NCI-H82 treated with DMSO at 0.1 percent for 48 hours (cell line): ENCODE measurements at regions not wholly inside any gene's neighbourhood (a gene's known extent, or its start where the extent isn't known, plus 50 kb on each side); places are given as distances from the start of the nearest gene placed in this dataset.

Source experiments
- DNase-seq: peaks from one replicate; lab custom pipeline; 2025; ENCODE audit not compliant: unreplicated experiment; lab: John Stamatoyannopoulos, UW

GRCh38 chr1:167145965-167146364, 52.1 kb downstream of the STYXL2 start:
- no peak for DNase-seq

- DNase-seq, result no peak
Observed at GRCh38 chr1:167146903-167147539, 53.1 kb downstream of the STYXL2 start.

GRCh38 chr1:167148421-167148820, 54.5 kb downstream of the STYXL2 start:
- no peak for DNase-seq

- no peak for DNase-seq
Observed at GRCh38 chr1:167149793-167150491, 56.1 kb downstream of the STYXL2 start.

DNA sequence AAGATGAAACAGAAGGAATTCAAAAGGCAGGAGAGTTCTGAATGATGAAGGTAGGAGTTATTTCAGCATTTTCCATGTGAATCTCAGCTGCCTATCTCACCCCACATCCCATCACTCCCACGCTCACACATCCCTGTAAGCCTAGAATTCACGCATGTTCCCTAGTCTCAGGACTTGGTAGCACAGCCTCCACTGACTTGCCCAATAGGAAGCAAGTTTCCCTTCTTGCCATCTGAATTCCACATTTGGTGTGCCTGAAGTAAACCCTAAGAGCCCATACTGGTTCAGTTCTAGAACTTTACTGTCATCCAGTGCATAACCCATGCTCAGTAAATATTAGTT, 56.6 kb downstream of the STYXL2 start:
- no peak for DNase-seq

DNA sequence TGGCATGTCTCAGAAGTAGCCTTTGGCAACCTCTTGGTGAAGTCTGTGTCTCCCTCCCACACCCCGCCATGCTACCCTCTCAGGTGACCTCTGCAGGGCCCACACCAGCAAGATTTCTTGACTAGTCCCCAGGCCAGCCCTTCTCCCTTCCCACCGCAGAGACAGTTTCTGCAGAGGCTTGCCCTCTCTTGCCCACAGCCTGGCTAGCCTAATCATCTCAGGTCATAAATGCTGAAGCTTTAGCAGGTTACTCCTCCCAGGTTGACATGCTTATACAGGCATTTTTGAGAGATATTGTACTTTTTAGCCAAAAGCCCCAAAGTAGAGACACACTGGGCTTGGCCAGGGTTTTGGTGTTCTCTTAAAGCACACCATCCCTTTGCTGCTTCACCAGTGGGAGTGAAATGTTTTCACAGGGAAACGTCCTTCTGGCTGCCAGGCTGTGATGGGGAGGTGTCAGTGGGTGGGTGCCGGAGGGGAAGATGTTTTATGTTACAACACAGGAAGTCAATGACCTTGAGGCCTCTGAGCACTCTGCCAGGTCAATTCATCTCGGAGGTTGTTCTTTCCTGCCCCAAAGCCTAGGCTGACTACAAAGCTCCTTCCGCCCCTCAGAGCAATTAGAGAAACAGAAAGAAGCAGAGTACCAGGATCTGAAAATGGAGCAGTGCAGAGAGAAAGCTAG, 58.5 kb downstream of the STYXL2 start:
- DNase-seq, result no peak

DNA sequence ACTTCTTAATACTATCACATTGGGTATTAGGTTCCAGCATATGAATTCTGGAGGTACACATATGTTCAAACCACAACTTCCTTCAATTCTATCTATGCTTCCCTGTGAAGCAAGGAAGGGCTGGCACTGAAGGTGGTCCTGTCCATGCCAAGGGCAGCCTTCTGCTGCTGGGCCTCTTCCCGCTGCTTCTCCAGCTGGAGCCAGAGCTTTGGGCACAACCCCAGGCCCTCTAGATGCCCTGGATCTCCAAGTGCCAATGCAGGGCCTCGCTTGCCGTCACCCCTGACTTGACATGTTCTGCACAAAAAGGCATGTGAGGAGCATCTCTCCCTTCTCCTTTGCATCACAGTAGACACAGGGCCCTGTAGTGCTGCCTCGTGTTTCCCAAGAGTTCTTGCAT, 62.6 kb downstream of the STYXL2 start:
- DNase-seq, result no peak

- no peak for DNase-seq
Observed at GRCh38 chr1:167157114-167157513, 63.2 kb downstream of the STYXL2 start.

DNA sequence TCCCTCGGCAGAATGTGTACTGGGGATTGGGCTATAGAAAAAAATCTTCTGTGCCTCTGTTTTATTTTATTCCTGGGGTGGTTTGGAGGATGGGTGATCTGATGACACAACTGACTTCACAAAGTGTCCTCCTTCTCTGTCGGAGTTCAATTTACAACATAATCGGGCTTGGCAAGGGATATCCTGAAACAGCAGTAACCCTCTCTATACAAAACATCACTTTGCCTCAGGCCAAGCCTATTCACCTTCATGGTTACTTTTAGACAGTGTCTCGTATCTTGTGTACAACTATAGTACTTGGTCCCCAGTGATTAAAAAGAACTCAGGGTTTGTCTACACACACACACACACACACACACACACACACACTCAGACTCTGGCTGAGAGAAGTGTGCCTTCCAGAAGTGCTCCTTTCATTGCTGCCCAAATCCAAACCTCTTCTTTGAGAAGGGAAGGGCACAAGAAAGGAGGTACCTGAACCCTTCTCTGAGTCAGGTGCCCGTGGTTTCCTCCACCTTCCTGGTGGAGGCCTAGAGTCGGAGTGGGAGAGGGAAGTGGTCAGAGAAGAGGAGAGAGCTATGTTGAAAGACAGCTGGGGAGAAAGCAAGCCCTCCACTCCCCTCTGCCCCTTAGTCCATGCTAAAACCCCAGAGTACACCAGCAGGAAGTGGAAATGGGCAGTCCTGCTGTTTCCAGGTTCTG, 62.4 kb upstream of the POU2F1 start:
- DNase-seq, result no peak

GRCh38 chr1:167158813-167159275, 61.8 kb upstream of the POU2F1 start:
- DNase-seq, result no peak

DNA sequence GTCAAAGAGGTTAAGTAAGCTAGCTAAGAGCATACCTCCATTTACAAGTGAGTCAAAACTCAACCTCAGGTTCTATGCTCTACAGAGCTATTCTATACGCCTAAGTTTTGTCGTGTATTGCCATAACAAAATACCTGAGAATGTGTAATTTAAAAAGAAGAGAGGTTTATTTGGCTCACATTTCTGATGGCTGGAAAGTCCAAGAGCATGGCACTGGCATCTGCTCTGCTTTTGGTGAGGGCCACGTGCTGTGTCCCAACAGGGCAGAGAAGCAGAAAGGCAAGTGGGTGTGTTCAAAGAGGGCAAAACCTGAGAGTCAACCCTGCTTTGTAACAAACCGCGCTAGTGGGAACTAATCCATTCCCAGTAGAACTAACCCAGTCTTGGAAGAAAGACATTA, 60.9 kb upstream of the POU2F1 start:
- no peak for DNase-seq

- DNase-seq, result no peak
Observed at GRCh38 chr1:167161242-167161641, 59.4 kb upstream of the POU2F1 start.

- DNase-seq, result no peak
Observed at GRCh38 chr1:167161762-167162161, 58.9 kb upstream of the POU2F1 start.

DNA sequence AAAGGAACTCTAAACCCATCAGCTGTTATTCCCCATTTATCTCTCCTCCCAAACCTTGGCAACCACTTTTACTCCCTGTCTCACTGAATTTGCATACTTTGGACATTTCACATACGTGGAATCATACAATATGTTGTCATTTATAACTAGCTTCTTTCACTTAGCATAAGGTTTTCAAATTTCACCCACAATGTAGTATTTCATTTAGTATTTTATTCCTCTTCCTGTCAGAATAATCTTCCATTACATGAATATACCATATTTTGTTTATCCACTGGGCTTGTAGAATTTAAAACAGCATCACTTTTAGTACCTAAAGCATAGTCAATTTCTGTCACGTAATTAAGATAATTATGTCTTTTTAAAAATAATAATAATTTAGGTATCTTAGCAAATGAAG, 55.5 kb upstream of the POU2F1 start:
- DNase-seq, result no peak

DNA sequence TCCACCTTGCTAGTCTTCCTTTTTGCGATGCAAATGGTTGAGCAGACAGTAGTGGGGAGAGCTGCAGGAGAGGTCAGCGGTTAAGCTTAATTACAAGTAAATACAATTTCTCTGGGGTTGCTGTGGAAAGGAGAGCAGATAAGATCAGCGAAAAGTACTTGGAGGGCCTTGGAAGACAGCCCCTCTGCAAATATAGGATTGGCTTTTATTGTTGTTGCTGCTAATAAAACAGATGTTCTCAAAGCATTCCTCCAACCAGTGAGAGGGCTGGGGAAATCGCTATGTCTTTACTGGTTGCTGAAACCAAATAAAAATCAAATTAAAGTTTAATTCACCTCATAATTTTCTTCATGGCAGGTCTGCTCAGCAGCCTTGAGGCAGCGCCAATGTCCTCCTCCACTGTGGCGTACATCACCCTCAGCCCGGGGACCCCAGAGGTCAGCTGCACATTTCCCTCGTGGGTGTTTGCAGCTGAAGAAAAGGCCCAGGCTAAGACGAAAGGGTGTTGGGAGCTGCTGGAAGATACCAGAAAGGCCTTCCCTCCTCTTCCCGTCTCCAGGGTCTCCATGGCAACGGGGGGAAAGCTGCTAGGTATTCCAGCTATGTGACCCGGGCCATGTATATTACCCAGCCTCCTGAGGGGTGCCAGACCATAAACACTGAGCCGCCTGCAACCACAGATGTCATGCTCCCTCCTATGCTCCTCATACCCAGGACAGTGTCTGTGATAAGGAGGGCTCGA, 54.6 kb upstream of the POU2F1 start:
- DNase-seq, result peak; percentile 39

- no peak for DNase-seq
Observed at GRCh38 chr1:167166690-167167075, 54.0 kb upstream of the POU2F1 start.

DNA sequence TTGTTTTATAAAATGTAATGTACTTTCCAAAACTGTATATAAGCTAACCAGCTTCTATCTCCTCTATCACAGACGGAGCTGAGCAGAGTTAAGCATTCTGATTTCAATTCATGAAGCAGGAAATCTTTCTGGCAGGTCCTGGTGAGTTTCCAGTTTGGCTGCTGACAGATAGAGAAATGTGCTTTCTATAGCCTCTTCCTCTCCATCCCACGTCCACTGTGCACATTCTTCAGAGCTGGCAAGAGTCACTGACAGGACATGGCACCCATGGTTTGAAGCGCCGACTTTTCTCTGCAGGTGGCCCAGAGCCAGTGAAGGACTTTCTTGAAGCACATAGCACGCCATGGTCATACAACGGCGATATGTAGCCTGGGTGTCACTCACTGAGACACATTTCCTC, 52.3 kb upstream of the POU2F1 start:
- DNase-seq, result no peak

DNA sequence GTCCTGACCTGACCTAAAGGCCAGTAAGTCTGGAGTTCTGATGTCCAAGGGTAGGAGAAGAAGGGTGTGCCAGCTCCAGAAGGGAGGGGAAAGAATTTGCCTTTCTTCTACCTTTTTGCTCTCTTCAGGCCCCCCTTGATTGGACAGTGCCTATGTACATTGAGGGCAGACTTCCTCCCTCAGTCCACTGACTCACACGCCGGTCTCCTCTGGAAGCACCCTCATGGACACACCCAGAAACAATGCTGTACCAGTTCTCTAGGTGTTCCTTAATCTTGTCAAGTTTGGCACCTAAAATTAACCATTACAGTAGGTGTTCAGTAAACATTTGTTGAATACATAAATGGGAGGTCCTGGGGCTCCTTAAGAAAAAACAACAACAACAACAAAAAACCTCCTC, 51.0 kb upstream of the POU2F1 start:
- DNase-seq, result no peak
